MM.1S (cell line): ENCODE measurements at regions not wholly inside any gene's neighbourhood (a gene's known extent, or its start where the extent isn't known, plus 50 kb on each side); places are given as distances from the start of the nearest gene placed in this dataset.

ENCODE experiments used
- EZH2 ChIP-seq: fragments of 300-600 bp; sonication (generic); optimal IDR thresholded peaks from 2 replicates; pipeline ENCODE3; 2017; ENCODE audit warnings: low read depth, mild to moderate bottlenecking, antibody characterized with exemption, low read length, mixed read lengths
- EZH2phosphoT487 ChIP-seq: fragments of 300-600 bp; sonication (generic); IDR thresholded peaks from 2 replicates; pipeline ENCODE4 v1.6.1; 2018; ENCODE audit warnings: antibody characterized with exemption, low read length
- TF ChIP-seq, protein P1 (sequence below): fragments of 300-600 bp; sonication (generic); IDR thresholded peaks from 2 replicates; pipeline ENCODE4 v1.5.1; 2016; ENCODE audit warnings: antibody characterized with exemption, low read length, mixed read lengths

DNA sequence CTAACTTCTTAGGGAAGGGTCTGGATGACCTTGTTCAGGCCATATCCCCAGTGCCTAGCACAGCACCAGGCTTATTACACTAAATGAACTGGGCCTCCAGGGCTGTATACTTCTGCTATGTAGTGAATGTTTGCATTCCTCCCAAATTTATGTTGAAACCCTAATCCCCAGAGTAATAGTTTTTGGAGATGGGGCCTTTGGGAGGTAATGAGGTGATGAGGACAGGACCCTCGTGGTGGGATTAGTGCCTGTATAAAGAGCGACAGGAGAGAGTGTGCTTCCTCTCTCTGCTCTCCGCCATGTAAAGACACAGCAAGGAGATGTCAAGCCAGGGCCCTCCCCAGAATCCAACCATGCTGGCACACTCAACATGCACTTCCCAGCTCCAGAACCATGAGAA is 148.3 kb downstream of the SEC61B start:
- TF ChIP-seq, protein P1, sequence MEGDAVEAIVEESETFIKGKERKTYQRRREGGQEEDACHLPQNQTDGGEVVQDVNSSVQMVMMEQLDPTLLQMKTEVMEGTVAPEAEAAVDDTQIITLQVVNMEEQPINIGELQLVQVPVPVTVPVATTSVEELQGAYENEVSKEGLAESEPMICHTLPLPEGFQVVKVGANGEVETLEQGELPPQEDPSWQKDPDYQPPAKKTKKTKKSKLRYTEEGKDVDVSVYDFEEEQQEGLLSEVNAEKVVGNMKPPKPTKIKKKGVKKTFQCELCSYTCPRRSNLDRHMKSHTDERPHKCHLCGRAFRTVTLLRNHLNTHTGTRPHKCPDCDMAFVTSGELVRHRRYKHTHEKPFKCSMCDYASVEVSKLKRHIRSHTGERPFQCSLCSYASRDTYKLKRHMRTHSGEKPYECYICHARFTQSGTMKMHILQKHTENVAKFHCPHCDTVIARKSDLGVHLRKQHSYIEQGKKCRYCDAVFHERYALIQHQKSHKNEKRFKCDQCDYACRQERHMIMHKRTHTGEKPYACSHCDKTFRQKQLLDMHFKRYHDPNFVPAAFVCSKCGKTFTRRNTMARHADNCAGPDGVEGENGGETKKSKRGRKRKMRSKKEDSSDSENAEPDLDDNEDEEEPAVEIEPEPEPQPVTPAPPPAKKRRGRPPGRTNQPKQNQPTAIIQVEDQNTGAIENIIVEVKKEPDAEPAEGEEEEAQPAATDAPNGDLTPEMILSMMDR, result no peak
- TF ChIP-seq EZH2phosphoT487, result no peak
- no peak for TF ChIP-seq EZH2
